Keratinocyte (primary cell): ENCODE measurements at regions not wholly inside any gene's neighbourhood (a gene's known extent, or its start where the extent isn't known, plus 50 kb on each side); places are given as distances from the start of the nearest gene placed in this dataset.

Experiments
- DNase-seq: peaks from one replicate; pipeline ENCODE4 v3.0.0-alpha.2; 2011; ENCODE audit warnings: low read depth, missing footprints, low spot score
- FAIRE-seq: peaks from 2 replicates; lab custom pipeline; 2011; peaks lifted over from hg19 to GRCh38; lab: Jason Lieb, UNC
- H2AFZ ChIP-seq: 2 replicates; pipeline ENCODE4 v1.6.0; 2012; ENCODE audit warnings: low read length, control low read depth, inconsistent platforms; ENCODE audit not compliant: control insufficient read depth
- H3K27ac ChIP-seq: 2 replicates; pipeline ENCODE4 v1.5.1; 2011; ENCODE audit warnings: low read length; ENCODE audit not compliant: control insufficient read depth, insufficient read depth
- H3K27me3 ChIP-seq: 3 replicates; pipeline ENCODE4 v1.6.0; 2011; ENCODE audit warnings: low read length; ENCODE audit not compliant: control insufficient read depth, insufficient read depth; ENCODE audit errors: extremely low read depth
- H3K36me3 ChIP-seq, 2 experiments: 2 replicates in 1 of 2; 3 replicates in 1 of 2; pipeline ENCODE4 v1.5.1; 2011; ENCODE audit warnings: low read length in 2 of 2, mild to moderate bottlenecking in 1 of 2; ENCODE audit not compliant: control insufficient read depth in 2 of 2, insufficient read depth in 2 of 2; ENCODE audit errors: extremely low read depth in 1 of 2
- H3K4me1 ChIP-seq: 3 replicates; pipeline ENCODE4 v1.5.1; 2011; ENCODE audit warnings: low read length; ENCODE audit not compliant: control insufficient read depth, insufficient read depth; ENCODE audit errors: extremely low read depth
- H3K4me2 ChIP-seq: 3 replicates; pipeline ENCODE4 v1.6.0; 2011; ENCODE audit warnings: low read depth, low read length; ENCODE audit not compliant: control insufficient read depth, insufficient read depth; ENCODE audit errors: extremely low read depth
- H3K4me3 ChIP-seq, 3 experiments: fragments of 200-600 bp in 1 of 3; sonication (generic) in 1 of 3; 2 replicates in 2 of 3; 3 replicates in 1 of 3; pipeline ENCODE4 v1.5.1; 2011 to 2016; ENCODE audit warnings: low read length in 3 of 3, mild to moderate bottlenecking in 3 of 3, control low read depth in 2 of 3, inconsistent platforms in 1 of 3, low read depth in 1 of 3, mixed read lengths in 1 of 3, mixed run types in 1 of 3, moderate library complexity in 1 of 3; ENCODE audit not compliant: control insufficient read depth in 2 of 3, insufficient read depth in 2 of 3; ENCODE audit errors: extremely low read depth in 1 of 3
- H3K79me2 ChIP-seq: 2 replicates; pipeline ENCODE4 v1.6.0; 2012; ENCODE audit warnings: low read length; ENCODE audit not compliant: control insufficient read depth, insufficient read depth
- H3K9ac ChIP-seq: 3 replicates; pipeline ENCODE4 v1.6.0; 2011; ENCODE audit warnings: low read length; ENCODE audit not compliant: control insufficient read depth, insufficient read depth; ENCODE audit errors: extremely low read depth
- H3K9me1 ChIP-seq: 3 replicates; pipeline ENCODE4 v1.6.0; 2011; ENCODE audit warnings: low read length; ENCODE audit not compliant: control insufficient read depth, insufficient read depth; ENCODE audit errors: extremely low read depth
- H3K9me3 ChIP-seq: 2 replicates; pipeline ENCODE4 v1.5.1; 2012; ENCODE audit warnings: low read depth, low read length; ENCODE audit not compliant: control insufficient read depth
- H4K20me1 ChIP-seq: 3 replicates; pipeline ENCODE4 v1.6.0; 2011; ENCODE audit warnings: low read length; ENCODE audit not compliant: control insufficient read depth, insufficient read depth; ENCODE audit errors: extremely low read depth
- CTCF ChIP-seq, 3 experiments: IDR thresholded peaks in 1 of 3; conservative IDR thresholded peaks in 1 of 3; optimal IDR thresholded peaks in 1 of 3; 2 replicates in 2 of 3; 3 replicates in 1 of 3; pipeline versions ENCODE3 to v1.5.1; 2011; ENCODE audit warnings: low read length in 3 of 3, mild to moderate bottlenecking in 3 of 3, moderate library complexity in 2 of 3, control low read depth in 1 of 3, inconsistent platforms in 1 of 3; ENCODE audit not compliant: insufficient read depth in 2 of 3; ENCODE audit errors: extremely low read depth in 1 of 3
- EZH2 ChIP-seq: IDR thresholded peaks from one replicate; pipeline ENCODE4 v1.6.1; 2012; ENCODE audit warnings: inconsistent platforms, mild to moderate bottlenecking, low read length, moderate library complexity
- dilution Hi-C: fragments of 300-500 bp; cut with MboI; formaldehyde crosslinking; loops from one replicate; pipeline ENCODE4 v1.7.0; 2020; ENCODE audit warnings: low sequenced_read_pairs; ENCODE audit not compliant: extremely low pct_ligation_motif_present

GRCh38 chr1:5404412-5405203 is 587.6 kb downstream of the NPHP4 start:
- Histone ChIP-seq H3K9me1 (no peaks in the 10 kb centered on the region), H3K4me2 (no peak overlapping the region), H3K27me3 (no peaks in the 10 kb centered on the region), H3K9ac (no peak overlapping the region), H3K27ac (no peak overlapping the region), H3K9me3 (no peaks in the 10 kb centered on the region), H3K36me3 (no peaks in the 10 kb centered on the region), H3K4me3 (no peak overlapping the region), H2AFZ (no peak overlapping the region), H3K79me2 (no peaks in the 10 kb centered on the region), H4K20me1 (no peaks in the 10 kb centered on the region), H3K4me1 (no peaks in the 10 kb centered on the region)
- FAIRE-seq (no peak), DNase-seq (no peak)
- no peak for TF ChIP-seq CTCF (optimal IDR thresholded peaks at IDR 0.05 in 1 of 3, IDR thresholded peaks at IDR 0.05 in 1 of 3, conservative IDR thresholded peaks at IDR 0.05 in 1 of 3; ENCODE audit: extremely low read depth in 1 of 3, insufficient read depth in 2 of 3, low read length in 3 of 3)
- TF ChIP-seq EZH2, result no peak
- dilution Hi-C loops, result no loop called here

- TF ChIP-seq CTCF (optimal IDR thresholded peaks at IDR 0.05 in 1 of 3, IDR thresholded peaks at IDR 0.05 in 1 of 3, conservative IDR thresholded peaks at IDR 0.05 in 1 of 3; ENCODE audit: extremely low read depth in 1 of 3, insufficient read depth in 2 of 3, low read length in 3 of 3) (no peak), EZH2 (no peak)
- H3K9me3 ChIP-seq, result no peaks in the 10 kb centered on the region
- no peaks in the 10 kb centered on the region for H3K9me1 ChIP-seq
- H3K79me2 ChIP-seq, result no peaks in the 10 kb centered on the region
- no peak overlapping the region for H3K9ac ChIP-seq
- H3K27ac ChIP-seq, result no peak overlapping the region
- no peaks in the 10 kb centered on the region for H3K36me3 ChIP-seq
- no peaks in the 10 kb centered on the region for H4K20me1 ChIP-seq
- H2AFZ ChIP-seq, result no peak overlapping the region
- H3K4me1 ChIP-seq, result no peaks in the 10 kb centered on the region
- FAIRE-seq, result no peak
- H3K4me2 ChIP-seq, result no peak overlapping the region
- no peak for DNase-seq
- H3K4me3 ChIP-seq, result no peak overlapping the region
- no peaks in the 10 kb centered on the region for H3K27me3 ChIP-seq
- dilution Hi-C loops, result no loop called here
Measured at GRCh38 chr1:5403935-5404334, 588.3 kb downstream of the NPHP4 start.
